IMR-90 (cell line): ENCODE measurements at regions not wholly inside any gene's neighbourhood (a gene's known extent, or its start where the extent isn't known, plus 50 kb on each side); places are given as distances from the start of the nearest gene placed in this dataset.
"Not testable (repeated sequence)": the region's sequence is repeated elsewhere in the genome, so short reads cannot be mapped to it uniquely, and the experiment has no call there.

Experiments
- ATAC-seq: fragments of 200-7000 bp; cut with Tn5 transposase; 2 replicates; pipeline ENCODE4 v1.9.1; 2020; ENCODE audit warnings: low read depth, mild to moderate bottlenecking, moderate library complexity
- BruUV-seq: library from RNA; stranded (reverse); fragments of 400-500 nt; replicated peaks from 2 replicates; lab custom pipeline; 2021; lab: Mats Ljungman, UMichigan
- CTCF ChIA-PET: fragments of 300-600 bp; formaldehyde crosslinking; extraction: SDS; loops from one replicate; lab custom pipeline; 2021; ENCODE audit warnings: antibody characterized with exemption; lab: Yijun Ruan, JAX
- POLR2A ChIA-PET: fragments of 300-600 bp; sonication (Branson Sonifier 250); formaldehyde crosslinking; loops from one replicate; lab custom pipeline; 2022; ENCODE audit warnings: antibody characterized with exemption; ENCODE audit not compliant: unreplicated experiment; lab: Charles Lee
- DNase-seq: peaks from one replicate; pipeline ENCODE4 v3.0.0; 2013
- H2AFZ ChIP-seq: replicated peaks from 2 replicates; pipeline ENCODE3; 2013; ENCODE audit warnings: low read length, mild to moderate bottlenecking; ENCODE audit not compliant: poor library complexity
- H2AK5ac ChIP-seq: 2 replicates; pipeline ENCODE4 v1.6.1; 2013; ENCODE audit warnings: low read depth, low read length, inconsistent platforms
- H2AK9ac ChIP-seq: replicated peaks from 2 replicates; pipeline ENCODE3; 2013; ENCODE audit warnings: mild to moderate bottlenecking, low read depth, low read length, moderate library complexity; ENCODE audit not compliant: poor library complexity
- H2BK120ac ChIP-seq: 2 replicates; pipeline ENCODE4 v1.6.1; 2013; ENCODE audit warnings: low read depth, low read length, inconsistent platforms
- H2BK15ac ChIP-seq: 3 replicates; pipeline ENCODE4 v1.6.1; 2013; ENCODE audit warnings: low read depth, low read length, inconsistent platforms
- H2BK20ac ChIP-seq: 2 replicates; pipeline ENCODE4 v1.6.1; 2013; ENCODE audit warnings: low read depth, mild to moderate bottlenecking, inconsistent platforms, low read length, moderate library complexity
- H2BK5ac ChIP-seq: 2 replicates; pipeline ENCODE4 v1.6.1; 2013; ENCODE audit warnings: mild to moderate bottlenecking, low read depth, low read length, inconsistent platforms; ENCODE audit not compliant: poor library complexity, severe bottlenecking
- H3K14ac ChIP-seq: replicated peaks from 2 replicates; pipeline ENCODE4 v1.6.1; 2013; ENCODE audit warnings: low read depth, low read length, inconsistent platforms
- H3K18ac ChIP-seq: 2 replicates; pipeline ENCODE4 v1.6.1; 2013; ENCODE audit warnings: low read depth, low read length, control low read depth
- H3K23ac ChIP-seq: 2 replicates; pipeline ENCODE4 v1.6.1; 2013; ENCODE audit warnings: low read depth, low read length, inconsistent platforms
- H3K27ac ChIP-seq: 2 replicates; pipeline ENCODE4 v1.5.1; 2013; ENCODE audit warnings: mild to moderate bottlenecking, control low read depth, low read length; ENCODE audit not compliant: insufficient read depth
- H3K27me3 ChIP-seq: 2 replicates; pipeline ENCODE4 v1.6.1; 2013; ENCODE audit warnings: low read length; ENCODE audit not compliant: control insufficient read depth, insufficient read depth
- H3K36me3 ChIP-seq: 2 replicates; pipeline ENCODE4 v1.6.1; 2013; ENCODE audit warnings: low read length, mixed read lengths; ENCODE audit not compliant: control insufficient read depth, insufficient read depth
- H3K4ac ChIP-seq: 2 replicates; pipeline ENCODE4 v1.6.1; 2013; ENCODE audit warnings: low read depth, low read length, inconsistent platforms
- H3K4me1 ChIP-seq: 2 replicates; pipeline ENCODE4 v1.6.1; 2013; ENCODE audit warnings: low read length, mixed read lengths; ENCODE audit not compliant: control insufficient read depth, insufficient read depth
- H3K4me2 ChIP-seq: 2 replicates; pipeline ENCODE4 v1.6.1; 2013; ENCODE audit warnings: low read depth, mild to moderate bottlenecking, control low read depth, low read length, moderate library complexity
- H3K4me3 ChIP-seq: 2 replicates; pipeline ENCODE4 v1.5.1; 2013; ENCODE audit warnings: low read depth, mild to moderate bottlenecking, control low read depth, low read length, moderate library complexity; ENCODE audit not compliant: insufficient read depth
- H3K56ac ChIP-seq: 2 replicates; pipeline ENCODE4 v1.6.1; 2013; ENCODE audit warnings: low read length, inconsistent platforms; ENCODE audit not compliant: insufficient read depth; ENCODE audit errors: extremely low read depth
- H3K79me1 ChIP-seq, 2 experiments: 2 replicates each; pipeline ENCODE4 v1.6.1; 2013; ENCODE audit warnings: low read length in 2 of 2, inconsistent platforms in 1 of 2, low read depth in 1 of 2
- H3K9ac ChIP-seq: 2 replicates; pipeline ENCODE4 v1.6.1; 2013; ENCODE audit warnings: low read depth, low read length, control low read depth
- H3K9me1 ChIP-seq: 2 replicates; pipeline ENCODE4 v1.6.1; 2013; ENCODE audit warnings: low read length, inconsistent platforms; ENCODE audit not compliant: insufficient read depth
- H3K9me3 ChIP-seq: 2 replicates; pipeline ENCODE4 v1.6.1; 2013; ENCODE audit warnings: low read length; ENCODE audit not compliant: control insufficient read depth, insufficient read depth
- H4K20me1 ChIP-seq: 2 replicates; pipeline ENCODE4 v1.6.1; 2013; ENCODE audit warnings: low read length, inconsistent platforms; ENCODE audit not compliant: insufficient read depth
- H4K5ac ChIP-seq: 2 replicates; pipeline ENCODE4 v1.6.1; 2013; ENCODE audit warnings: mild to moderate bottlenecking, low read depth, low read length, control low read depth
- H4K8ac ChIP-seq, 2 experiments: 2 replicates each; pipeline ENCODE4 v1.6.1; 2013; ENCODE audit warnings: low read depth in 2 of 2, low read length in 2 of 2, control low read depth in 1 of 2, inconsistent platforms in 1 of 2
- H4K91ac ChIP-seq: 2 replicates; pipeline ENCODE4 v1.6.1; 2013; ENCODE audit warnings: low read depth, low read length, inconsistent platforms; ENCODE audit not compliant: insufficient read depth
- RFX5 ChIP-seq: IDR thresholded peaks from 2 replicates; pipeline ENCODE4 v1.8.0; 2012; ENCODE audit warnings: low read depth, mild to moderate bottlenecking, low read length, moderate library complexity
- WGBS, 2 experiments: methylation state at CpG; one replicate each; pipeline versions ENCODE4 v1.1.5 to v1.1.7; 2013; ENCODE audit warnings: missing lambda C conversion rate in 2 of 2; ENCODE audit not compliant: insufficient read length in 1 of 2; ENCODE audit errors: extremely low coverage in 2 of 2; 5-methylcytosine and 5-hydroxymethylcytosine counted together
- dilution Hi-C: fragments of 300-500 bp; cut with HindIII; formaldehyde crosslinking; loops from one replicate; pipeline ENCODE4 v1.14.3; 2018; ENCODE audit warnings: low sequenced_read_pairs; ENCODE audit not compliant: unreplicated experiment
- in situ Hi-C: fragments of 300-500 bp; cut with MboI; formaldehyde crosslinking; loops from 3 replicates; pipeline ENCODE4 v1.14.3; 2019; ENCODE audit warnings: low sequenced_read_pairs, inconsistent platforms, mixed read lengths
- intact Hi-C: fragments of 100-400 bp; cut with micrococcal nuclease; formaldehyde crosslinking; loops from 2 replicates; pipeline ENCODE4 v1.10.0; 2022

DNA sequence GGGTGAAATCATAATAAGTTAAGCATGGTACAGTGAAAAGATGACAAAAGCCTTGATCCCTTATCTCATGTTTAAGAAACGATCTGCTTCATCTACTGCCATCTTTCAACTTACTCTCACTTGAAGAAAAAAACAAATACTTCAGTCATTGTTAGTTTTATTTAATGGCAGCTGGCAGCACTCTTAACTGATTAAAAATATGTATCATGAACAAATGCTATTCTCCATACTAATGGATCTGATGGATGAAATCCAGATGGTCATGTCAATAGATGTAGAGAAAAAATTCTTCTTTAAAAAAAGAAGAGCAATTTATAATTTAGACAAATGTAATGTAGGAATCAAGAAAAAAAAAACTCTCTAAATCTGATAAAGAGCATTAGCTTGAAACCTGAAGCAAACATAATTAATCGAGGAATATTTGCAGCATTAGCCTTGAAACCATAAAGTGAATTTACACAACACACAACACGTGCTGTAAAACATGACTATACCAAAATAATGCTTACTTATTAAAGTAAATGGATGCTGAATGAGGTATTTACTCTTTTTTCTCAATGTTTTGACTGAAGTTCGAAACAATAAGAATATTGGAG, 579.0 kb upstream of the ADAMTS5 start:
- H3K27me3 ChIP-seq: no peaks in the 10 kb centered on the region
- ATAC-seq (no peak), DNase-seq (no peak)
- H3K23ac ChIP-seq: no peak overlapping the region
- H2AK9ac ChIP-seq: no peak overlapping the region
- H3K9me1 ChIP-seq: no peaks in the 10 kb centered on the region
- H3K4me2 ChIP-seq: no peak overlapping the region
- no peaks in the 10 kb centered on the region for H3K36me3 ChIP-seq
- H4K20me1 ChIP-seq: no peaks in the 10 kb centered on the region
- ChIA-PET CTCF (interaction anchor here (0.7 kb wide), 1 partner anchor 41 kb away, joined by 3 read pairs; no protein-coding TSS in a partner anchor), POLR2A (interaction anchor here (0.6 kb wide), 1 partner anchor 579 kb away, joined by 3 read pairs; the partner anchor contains the start of gene ADAMTS5)
- WGBS, 2 experiments: no CpG with 5 or more reads among the region's 4 CpGs
- no peak overlapping the region for H4K5ac ChIP-seq
- H2BK20ac ChIP-seq: no peak overlapping the region
- no peak overlapping the region for H4K8ac ChIP-seq
- no peak overlapping the region for H3K9ac ChIP-seq
- H2BK15ac ChIP-seq: no peak overlapping the region
- dilution Hi-C loops: no loop called here
- H2AFZ ChIP-seq: no peak overlapping the region
- H3K4ac ChIP-seq: no peak overlapping the region
- no peak overlapping the region for H2AK5ac ChIP-seq
- no peaks in the 10 kb centered on the region for H3K79me1 ChIP-seq
- H3K56ac ChIP-seq: no peak overlapping the region
- BruUV-seq: no TSS peak
- H2BK120ac ChIP-seq: no peak overlapping the region
- no peak overlapping the region for H3K14ac ChIP-seq
- no peak overlapping the region for H3K27ac ChIP-seq
- in situ Hi-C loops: no loop called here
- no peak overlapping the region for H3K4me3 ChIP-seq
- TF ChIP-seq RFX5: no peak
- intact Hi-C loops: no loop called here
- no peaks in the 10 kb centered on the region for H3K9me3 ChIP-seq
- no peak overlapping the region for H4K91ac ChIP-seq
- no peak overlapping the region for H2BK5ac ChIP-seq
- no peaks in the 10 kb centered on the region; the same call in 1 of the 2 replicates for H3K4me1 ChIP-seq
- no peak overlapping the region for H3K18ac ChIP-seq

DNA sequence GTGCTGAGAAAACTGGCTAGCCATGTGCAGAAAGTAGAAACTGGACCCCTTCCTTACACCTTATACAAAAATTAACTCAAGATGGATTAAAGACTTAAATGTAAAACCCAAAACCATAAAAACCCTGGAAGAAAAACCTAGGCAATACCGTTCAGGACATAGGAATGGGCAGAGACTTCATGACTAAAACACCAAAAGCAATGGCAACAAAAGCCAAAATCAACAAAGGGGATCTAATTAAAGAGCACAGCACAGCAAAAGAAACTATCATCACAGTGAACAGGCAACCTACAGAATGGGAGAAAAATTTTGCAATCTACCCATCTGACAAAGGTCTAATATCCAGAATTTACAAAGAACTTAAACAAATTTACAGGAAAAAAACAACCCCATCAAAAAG, 575.2 kb upstream of the ADAMTS5 start:
- POLR2A ChIA-PET, H4K91ac ChIP-seq, H3K9me1 ChIP-seq, H4K5ac ChIP-seq, BruUV-seq, H3K4me3 ChIP-seq, H2BK120ac ChIP-seq, H3K18ac ChIP-seq, H3K4me1 ChIP-seq, H2AK5ac ChIP-seq, intact Hi-C loops, H2AFZ ChIP-seq, H3K23ac ChIP-seq, H3K9ac ChIP-seq, H3K56ac ChIP-seq, H3K14ac ChIP-seq, H2BK15ac ChIP-seq, H3K27me3 ChIP-seq, H3K36me3 ChIP-seq, DNase-seq, H3K4me2 ChIP-seq, H2BK20ac ChIP-seq, H3K9me3 ChIP-seq, H3K79me1 ChIP-seq, H4K8ac ChIP-seq, H4K20me1 ChIP-seq, dilution Hi-C loops, H2BK5ac ChIP-seq, H2AK9ac ChIP-seq, ATAC-seq, in situ Hi-C loops, CTCF ChIA-PET, H3K4ac ChIP-seq, H3K27ac ChIP-seq: not testable (repeated sequence)
- WGBS, 2 experiments: no CpG with 5 or more reads among the region's 1 CpG
